PFSK-1 (cell line): ENCODE measurements at regions not wholly inside any gene's neighbourhood (a gene's known extent, or its start where the extent isn't known, plus 50 kb on each side); places are given as distances from the start of the nearest gene placed in this dataset.

ENCODE experiments used
- FOXP2 ChIP-seq: optimal IDR thresholded peaks from 2 replicates; pipeline ENCODE3; 2011; ENCODE audit warnings: borderline replicate concordance, control low read depth, inconsistent platforms; ENCODE audit not compliant: insufficient read depth; ENCODE audit errors: extremely low read length, extremely low read depth
- POLR2AphosphoS5 ChIP-seq: IDR thresholded peaks from 2 replicates; pipeline ENCODE4 v1.6.1; 2012; ENCODE audit warnings: low read depth, mild to moderate bottlenecking, control low read depth, low read length, moderate library complexity
- SIN3A ChIP-seq: IDR thresholded peaks from 2 replicates; pipeline ENCODE4 v1.6.1; 2012; ENCODE audit warnings: mild to moderate bottlenecking, low read length, moderate library complexity, borderline replicate concordance; ENCODE audit not compliant: insufficient read depth
- TAF1 ChIP-seq: IDR thresholded peaks from 2 replicates; pipeline ENCODE4 v1.6.1; 2012; ENCODE audit warnings: low read length, control low read depth, borderline replicate concordance; ENCODE audit not compliant: insufficient read depth
- TF ChIP-seq, protein P1 (sequence below), 2 experiments: IDR thresholded peaks; 2 replicates each; pipeline versions ENCODE4 v1.6.1 to v1.8.0; 2011 to 2012; ENCODE audit warnings: low read depth in 2 of 2, low read length in 2 of 2, control low read depth in 1 of 2, inconsistent platforms in 1 of 2, mild to moderate bottlenecking in 1 of 2, moderate library complexity in 1 of 2; ENCODE audit not compliant: insufficient read depth in 1 of 2

GRCh38 chr2:14420851-14421250 is 211.7 kb upstream of the LRATD1 start:
- TF ChIP-seq POLR2AphosphoS5 (no peak), FOXP2 (no peak), SIN3A (no peak), TAF1 (no peak)
- TF ChIP-seq, protein P1, sequence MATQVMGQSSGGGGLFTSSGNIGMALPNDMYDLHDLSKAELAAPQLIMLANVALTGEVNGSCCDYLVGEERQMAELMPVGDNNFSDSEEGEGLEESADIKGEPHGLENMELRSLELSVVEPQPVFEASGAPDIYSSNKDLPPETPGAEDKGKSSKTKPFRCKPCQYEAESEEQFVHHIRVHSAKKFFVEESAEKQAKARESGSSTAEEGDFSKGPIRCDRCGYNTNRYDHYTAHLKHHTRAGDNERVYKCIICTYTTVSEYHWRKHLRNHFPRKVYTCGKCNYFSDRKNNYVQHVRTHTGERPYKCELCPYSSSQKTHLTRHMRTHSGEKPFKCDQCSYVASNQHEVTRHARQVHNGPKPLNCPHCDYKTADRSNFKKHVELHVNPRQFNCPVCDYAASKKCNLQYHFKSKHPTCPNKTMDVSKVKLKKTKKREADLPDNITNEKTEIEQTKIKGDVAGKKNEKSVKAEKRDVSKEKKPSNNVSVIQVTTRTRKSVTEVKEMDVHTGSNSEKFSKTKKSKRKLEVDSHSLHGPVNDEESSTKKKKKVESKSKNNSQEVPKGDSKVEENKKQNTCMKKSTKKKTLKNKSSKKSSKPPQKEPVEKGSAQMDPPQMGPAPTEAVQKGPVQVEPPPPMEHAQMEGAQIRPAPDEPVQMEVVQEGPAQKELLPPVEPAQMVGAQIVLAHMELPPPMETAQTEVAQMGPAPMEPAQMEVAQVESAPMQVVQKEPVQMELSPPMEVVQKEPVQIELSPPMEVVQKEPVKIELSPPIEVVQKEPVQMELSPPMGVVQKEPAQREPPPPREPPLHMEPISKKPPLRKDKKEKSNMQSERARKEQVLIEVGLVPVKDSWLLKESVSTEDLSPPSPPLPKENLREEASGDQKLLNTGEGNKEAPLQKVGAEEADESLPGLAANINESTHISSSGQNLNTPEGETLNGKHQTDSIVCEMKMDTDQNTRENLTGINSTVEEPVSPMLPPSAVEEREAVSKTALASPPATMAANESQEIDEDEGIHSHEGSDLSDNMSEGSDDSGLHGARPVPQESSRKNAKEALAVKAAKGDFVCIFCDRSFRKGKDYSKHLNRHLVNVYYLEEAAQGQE (IDR thresholded peaks at IDR 0.05; ENCODE audit: insufficient read depth in 1 of 2, low read depth in 2 of 2, low read length in 2 of 2): no peak
